GM10266 (cell line): ENCODE measurements at regions not wholly inside any gene's neighbourhood (a gene's known extent, or its start where the extent isn't known, plus 50 kb on each side); places are given as distances from the start of the nearest gene placed in this dataset.
A peak's percentile ranks its signal among the peaks of the same experiment; 100 is the strongest.
"Not testable (repeated sequence)": the region's sequence is repeated elsewhere in the genome, so short reads cannot be mapped to it uniquely, and the experiment has no call there.

ENCODE experiments used
- DNase-seq: peaks from one replicate; pipeline ENCODE4 v3.0.0; 2012; ENCODE audit errors: extremely low spot score
- CTCF ChIP-seq: IDR thresholded peaks from 2 replicates; pipeline ENCODE4 v1.5.1; 2012; ENCODE audit warnings: mild to moderate bottlenecking, low read depth; ENCODE audit not compliant: control insufficient read depth, insufficient read depth; ENCODE audit errors: missing control alignments

GRCh38 chr10:5283305-5284158 lies 81.2 kb upstream of the UCN3 start:
- DNase-seq = peak; percentile 21
- TF ChIP-seq CTCF = peak; percentile 71

GRCh38 chr10:5284311-5285057 lies 80.3 kb upstream of the UCN3 start:
- TF ChIP-seq CTCF = no peak
- no peak for DNase-seq

- TF ChIP-seq CTCF = no peak
- no peak for DNase-seq
Observed at GRCh38 chr10:5285186-5285585, 79.6 kb upstream of the UCN3 start.

- DNase-seq = no peak
- no peak for TF ChIP-seq CTCF
Observed at GRCh38 chr10:5288359-5288758, 76.4 kb upstream of the UCN3 start.

- not testable (repeated sequence) for DNase-seq
Observed at GRCh38 chr10:5289228-5289627, 75.5 kb upstream of the UCN3 start.

GRCh38 chr10:5291501-5292195 lies 73.1 kb upstream of the UCN3 start:
- no peak for DNase-seq
- no peak for TF ChIP-seq CTCF

GRCh38 chr10:5292196-5292735 lies 72.5 kb upstream of the UCN3 start:
- no peak for DNase-seq

GRCh38 chr10:5292970-5293369 lies 71.8 kb upstream of the UCN3 start:
- DNase-seq = not testable (repeated sequence)

More at GRCh38 chr10:5292196-5292735, 72.5 kb upstream of the UCN3 start:
- no peak for TF ChIP-seq CTCF
